ENCODE measurements at regions not wholly inside any gene's neighbourhood (a gene's known extent, or its start where the extent isn't known, plus 50 kb on each side); places are given as distances from the start of the nearest gene placed in this dataset.

DNA sequence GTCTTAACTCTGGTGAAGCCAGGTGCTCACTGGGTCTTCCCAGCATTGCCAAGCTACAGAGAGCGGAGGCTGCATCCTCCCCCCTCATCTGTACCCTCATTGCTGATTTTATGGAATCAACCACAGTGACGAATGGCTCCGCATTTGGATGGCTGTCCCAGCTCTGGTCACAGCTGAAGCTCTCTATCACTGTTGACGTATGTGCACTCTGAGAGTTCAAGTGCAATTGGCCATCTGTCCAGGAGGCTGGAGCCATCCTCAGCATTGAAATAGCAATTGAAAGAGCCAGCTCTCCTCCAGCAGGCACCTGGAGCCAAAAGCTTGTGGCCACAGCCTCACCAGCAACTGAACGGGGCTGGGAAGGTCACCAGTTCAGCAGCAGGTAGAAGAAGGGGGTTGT lies 494.1 kb downstream of the TMEM114 start:
- H3K27ac ChIP-seq (ENCODE audit: low read length): no peak overlapping the region
- H3K36me3 ChIP-seq (ENCODE audit: control insufficient read depth, insufficient read depth, low read length): no peaks in the 10 kb centered on the region
- H3K27ac Mint-ChIP-seq: no peak overlapping the region
- TF ChIP-seq CTCF (IDR thresholded peaks at IDR 0.05): no peak
- ATAC-seq (no peak), DNase-seq (no peak)
- no peaks in the 10 kb centered on the region for H3K4me1 Mint-ChIP-seq
- no peaks in the 10 kb centered on the region for H3K4me1 ChIP-seq (ENCODE audit: control insufficient read depth, insufficient read depth, low read length)
- H3K4me3 Mint-ChIP-seq: no peak overlapping the region
- no peaks in the 10 kb centered on the region for H3K36me3 Mint-ChIP-seq
- H3K27me3 ChIP-seq (ENCODE audit: control insufficient read depth, insufficient read depth, low read length): no peaks in the 10 kb centered on the region
- peaks cover 4% of the 10 kb centered on the region for H3K9me3 ChIP-seq (ENCODE audit: control insufficient read depth, insufficient read depth, low read length)
- intact Hi-C loops (cut with micrococcal nuclease): no loop called here
- H3K9me3 Mint-ChIP-seq: peaks cover 9 to 17% of the 10 kb centered on the region in 2 donors
- no peak overlapping the region for H3K4me3 ChIP-seq (ENCODE audit: low read length)
- 87% methylated on average over 5 of the region's 5 CpGs for WGBS (ENCODE audit: insufficient coverage)
- H3K27me3 Mint-ChIP-seq (ENCODE audit: low read depth in 2 of 2): no peaks in the 10 kb centered on the region

DNA sequence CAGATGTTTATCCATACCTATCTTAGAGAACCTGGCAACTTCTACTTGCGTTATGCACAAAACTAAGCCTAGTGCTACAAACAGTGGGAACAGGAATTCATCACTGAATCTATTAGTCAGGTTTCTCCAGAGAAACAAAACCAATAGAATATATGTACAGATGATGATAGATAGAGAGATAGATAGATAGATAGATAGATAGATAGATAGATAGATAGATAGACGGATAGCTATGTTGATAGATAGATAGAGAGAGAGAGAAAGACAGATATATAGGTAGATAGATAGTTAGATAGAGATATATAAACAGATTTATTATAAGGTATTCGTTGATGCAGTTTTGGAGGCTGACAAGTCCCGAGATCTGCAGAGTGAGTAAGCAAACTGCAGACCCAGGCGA lies 495.6 kb downstream of the TMEM114 start:
- no peaks in the 10 kb centered on the region for H3K4me1 Mint-ChIP-seq
- H3K27ac Mint-ChIP-seq: no peak overlapping the region
- no peaks in the 10 kb centered on the region for H3K27me3 Mint-ChIP-seq (ENCODE audit: low read depth in 2 of 2)
- H3K36me3 Mint-ChIP-seq: no peaks in the 10 kb centered on the region
- intact Hi-C loops (cut with micrococcal nuclease): no loop called here
- DNase-seq (no peak), ATAC-seq (no peak)
- Histone ChIP-seq H3K9me3 (ENCODE audit: control insufficient read depth, insufficient read depth, low read length) (peaks cover 4% of the 10 kb centered on the region), H3K4me1 (ENCODE audit: control insufficient read depth, insufficient read depth, low read length) (no peaks in the 10 kb centered on the region), H3K27ac (ENCODE audit: low read length) (no peak overlapping the region), H3K27me3 (ENCODE audit: control insufficient read depth, insufficient read depth, low read length) (no peaks in the 10 kb centered on the region), H3K4me3 (ENCODE audit: low read length) (no peak overlapping the region), H3K36me3 (ENCODE audit: control insufficient read depth, insufficient read depth, low read length) (no peaks in the 10 kb centered on the region)
- TF ChIP-seq CTCF (IDR thresholded peaks at IDR 0.05): no peak
- WGBS (ENCODE audit: insufficient coverage): 86% methylated on average over 5 of the region's 5 CpGs
- H3K9me3 Mint-ChIP-seq: peaks cover 8 to 11% of the 10 kb centered on the region in 2 donors
- no peak overlapping the region for H3K4me3 Mint-ChIP-seq

- Histone ChIP-seq H3K4me1 (ENCODE audit: control insufficient read depth, insufficient read depth, low read length) (no peaks in the 10 kb centered on the region), H3K9me3 (ENCODE audit: control insufficient read depth, insufficient read depth, low read length) (no peaks in the 10 kb centered on the region), H3K27ac (ENCODE audit: low read length) (no peak overlapping the region), H3K36me3 (ENCODE audit: control insufficient read depth, insufficient read depth, low read length) (no peaks in the 10 kb centered on the region), H3K4me3 (ENCODE audit: low read length) (no peak overlapping the region), H3K27me3 (ENCODE audit: control insufficient read depth, insufficient read depth, low read length) (no peaks in the 10 kb centered on the region)
- ATAC-seq (no peak), DNase-seq (no peak)
- Mint-ChIP-seq H3K4me3 (no peak overlapping the region), H3K27me3 (ENCODE audit: low read depth in 2 of 2) (no peaks in the 10 kb centered on the region), H3K27ac (no peak overlapping the region), H3K4me1 (no peaks in the 10 kb centered on the region), H3K9me3 (peaks cover 10 to 11% of the 10 kb centered on the region in 2 donors), H3K36me3 (no peaks in the 10 kb centered on the region)
- TF ChIP-seq CTCF (IDR thresholded peaks at IDR 0.05): no peak
- intact Hi-C loops (cut with micrococcal nuclease): no loop called here
- 95% methylated on average over 1 of the region's 2 CpGs for WGBS (ENCODE audit: insufficient coverage)
Measured at GRCh38 chr16:8088820-8089338, 501.4 kb downstream of the TMEM114 start.

DNA sequence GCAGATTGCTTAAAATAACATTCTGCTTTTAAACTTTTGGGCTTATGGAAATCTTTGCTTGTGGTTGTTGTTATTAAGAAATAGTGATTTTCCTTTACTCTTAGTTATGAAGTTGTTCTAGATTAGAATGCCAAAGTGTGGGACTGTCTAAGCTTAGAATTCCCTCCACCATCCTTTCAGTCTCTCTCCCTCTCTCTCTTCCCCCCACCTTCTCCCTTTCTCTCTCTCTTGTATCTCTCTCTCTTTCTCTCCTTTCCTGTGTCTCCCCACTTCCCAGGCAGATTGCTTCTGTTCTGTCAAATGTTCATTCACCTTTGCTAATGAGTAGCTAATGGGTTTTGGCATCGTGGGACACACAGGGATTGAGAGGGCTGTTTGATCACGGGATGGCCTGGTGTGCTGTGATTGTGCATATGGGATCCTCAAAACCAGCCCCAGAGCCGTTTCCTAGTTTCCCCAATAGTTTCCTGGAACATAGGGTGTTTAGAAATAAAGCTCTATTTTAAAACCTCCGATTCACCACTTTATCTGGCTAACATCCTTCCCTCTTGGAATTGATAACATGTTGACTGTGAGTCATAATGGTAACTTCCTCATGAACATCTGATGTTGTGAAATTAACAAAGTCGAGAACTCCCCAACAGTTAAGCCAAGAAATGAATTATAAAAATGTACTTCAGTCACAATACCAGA lies 502.6 kb downstream of the TMEM114 start:
- Histone ChIP-seq H3K27me3 (ENCODE audit: control insufficient read depth, insufficient read depth, low read length) (no peaks in the 10 kb centered on the region), H3K36me3 (ENCODE audit: control insufficient read depth, insufficient read depth, low read length) (no peaks in the 10 kb centered on the region), H3K4me1 (ENCODE audit: control insufficient read depth, insufficient read depth, low read length) (no peaks in the 10 kb centered on the region), H3K27ac (ENCODE audit: low read length) (no peak overlapping the region), H3K4me3 (ENCODE audit: low read length) (no peak overlapping the region), H3K9me3 (ENCODE audit: control insufficient read depth, insufficient read depth, low read length) (no peaks in the 10 kb centered on the region)
- H3K27ac Mint-ChIP-seq: no peak overlapping the region
- H3K9me3 Mint-ChIP-seq: peaks cover 10 to 11% of the 10 kb centered on the region in 2 donors
- no peak for ATAC-seq
- no peaks in the 10 kb centered on the region for H3K27me3 Mint-ChIP-seq (ENCODE audit: low read depth in 2 of 2)
- intact Hi-C loops (cut with micrococcal nuclease): no loop called here
- no peak for DNase-seq
- no peaks in the 10 kb centered on the region for H3K4me1 Mint-ChIP-seq
- TF ChIP-seq CTCF (IDR thresholded peaks at IDR 0.05): no peak
- H3K36me3 Mint-ChIP-seq: no peaks in the 10 kb centered on the region
- 69% methylated on average over 4 of the region's 5 CpGs for WGBS (ENCODE audit: insufficient coverage)
- H3K4me3 Mint-ChIP-seq: no peak overlapping the region

All from natural killer cell (primary cell).